IMR-90 (cell line): ENCODE measurements at regions not wholly inside any gene's neighbourhood (a gene's known extent, or its start where the extent isn't known, plus 50 kb on each side); places are given as distances from the start of the nearest gene placed in this dataset.

Experiments used
- ATAC-seq: fragments of 200-7000 bp; cut with Tn5 transposase; 2 replicates; pipeline ENCODE4 v1.9.1; 2020; ENCODE audit warnings: low read depth, mild to moderate bottlenecking, moderate library complexity
- BruUV-seq: library from RNA; stranded (reverse); fragments of 400-500 nt; replicated peaks from 2 replicates; lab custom pipeline; 2021; lab: Mats Ljungman, UMichigan
- CTCF ChIA-PET: fragments of 300-600 bp; formaldehyde crosslinking; extraction: SDS; loops from one replicate; lab custom pipeline; 2021; ENCODE audit warnings: antibody characterized with exemption; lab: Yijun Ruan, JAX
- POLR2A ChIA-PET: fragments of 300-600 bp; sonication (Branson Sonifier 250); formaldehyde crosslinking; loops from one replicate; lab custom pipeline; 2022; ENCODE audit warnings: antibody characterized with exemption; ENCODE audit not compliant: unreplicated experiment; lab: Charles Lee
- DNase-seq: peaks from one replicate; pipeline ENCODE4 v3.0.0; 2013
- H2AFZ ChIP-seq: replicated peaks from 2 replicates; pipeline ENCODE3; 2013; ENCODE audit warnings: low read length, mild to moderate bottlenecking; ENCODE audit not compliant: poor library complexity
- H2AK5ac ChIP-seq: 2 replicates; pipeline ENCODE4 v1.6.1; 2013; ENCODE audit warnings: low read depth, low read length, inconsistent platforms
- H2AK9ac ChIP-seq: replicated peaks from 2 replicates; pipeline ENCODE3; 2013; ENCODE audit warnings: mild to moderate bottlenecking, low read depth, low read length, moderate library complexity; ENCODE audit not compliant: poor library complexity
- H2BK120ac ChIP-seq: 2 replicates; pipeline ENCODE4 v1.6.1; 2013; ENCODE audit warnings: low read depth, low read length, inconsistent platforms
- H2BK15ac ChIP-seq: 3 replicates; pipeline ENCODE4 v1.6.1; 2013; ENCODE audit warnings: low read depth, low read length, inconsistent platforms
- H2BK20ac ChIP-seq: 2 replicates; pipeline ENCODE4 v1.6.1; 2013; ENCODE audit warnings: low read depth, mild to moderate bottlenecking, inconsistent platforms, low read length, moderate library complexity
- H2BK5ac ChIP-seq: 2 replicates; pipeline ENCODE4 v1.6.1; 2013; ENCODE audit warnings: mild to moderate bottlenecking, low read depth, low read length, inconsistent platforms; ENCODE audit not compliant: poor library complexity, severe bottlenecking
- H3K14ac ChIP-seq: replicated peaks from 2 replicates; pipeline ENCODE4 v1.6.1; 2013; ENCODE audit warnings: low read depth, low read length, inconsistent platforms
- H3K18ac ChIP-seq: 2 replicates; pipeline ENCODE4 v1.6.1; 2013; ENCODE audit warnings: low read depth, low read length, control low read depth
- H3K23ac ChIP-seq: 2 replicates; pipeline ENCODE4 v1.6.1; 2013; ENCODE audit warnings: low read depth, low read length, inconsistent platforms
- H3K27ac ChIP-seq: 2 replicates; pipeline ENCODE4 v1.5.1; 2013; ENCODE audit warnings: mild to moderate bottlenecking, control low read depth, low read length; ENCODE audit not compliant: insufficient read depth
- H3K27me3 ChIP-seq: 2 replicates; pipeline ENCODE4 v1.6.1; 2013; ENCODE audit warnings: low read length; ENCODE audit not compliant: control insufficient read depth, insufficient read depth
- H3K36me3 ChIP-seq: 2 replicates; pipeline ENCODE4 v1.6.1; 2013; ENCODE audit warnings: low read length, mixed read lengths; ENCODE audit not compliant: control insufficient read depth, insufficient read depth
- H3K4ac ChIP-seq: 2 replicates; pipeline ENCODE4 v1.6.1; 2013; ENCODE audit warnings: low read depth, low read length, inconsistent platforms
- H3K4me1 ChIP-seq: 2 replicates; pipeline ENCODE4 v1.6.1; 2013; ENCODE audit warnings: low read length, mixed read lengths; ENCODE audit not compliant: control insufficient read depth, insufficient read depth
- H3K4me2 ChIP-seq: 2 replicates; pipeline ENCODE4 v1.6.1; 2013; ENCODE audit warnings: low read depth, mild to moderate bottlenecking, control low read depth, low read length, moderate library complexity
- H3K4me3 ChIP-seq: 2 replicates; pipeline ENCODE4 v1.5.1; 2013; ENCODE audit warnings: low read depth, mild to moderate bottlenecking, control low read depth, low read length, moderate library complexity; ENCODE audit not compliant: insufficient read depth
- H3K56ac ChIP-seq: 2 replicates; pipeline ENCODE4 v1.6.1; 2013; ENCODE audit warnings: low read length, inconsistent platforms; ENCODE audit not compliant: insufficient read depth; ENCODE audit errors: extremely low read depth
- H3K79me1 ChIP-seq, 2 experiments: 2 replicates each; pipeline ENCODE4 v1.6.1; 2013; ENCODE audit warnings: low read length in 2 of 2, inconsistent platforms in 1 of 2, low read depth in 1 of 2
- H3K9ac ChIP-seq: 2 replicates; pipeline ENCODE4 v1.6.1; 2013; ENCODE audit warnings: low read depth, low read length, control low read depth
- H3K9me1 ChIP-seq: 2 replicates; pipeline ENCODE4 v1.6.1; 2013; ENCODE audit warnings: low read length, inconsistent platforms; ENCODE audit not compliant: insufficient read depth
- H3K9me3 ChIP-seq: 2 replicates; pipeline ENCODE4 v1.6.1; 2013; ENCODE audit warnings: low read length; ENCODE audit not compliant: control insufficient read depth, insufficient read depth
- H4K20me1 ChIP-seq: 2 replicates; pipeline ENCODE4 v1.6.1; 2013; ENCODE audit warnings: low read length, inconsistent platforms; ENCODE audit not compliant: insufficient read depth
- H4K5ac ChIP-seq: 2 replicates; pipeline ENCODE4 v1.6.1; 2013; ENCODE audit warnings: mild to moderate bottlenecking, low read depth, low read length, control low read depth
- H4K8ac ChIP-seq, 2 experiments: 2 replicates each; pipeline ENCODE4 v1.6.1; 2013; ENCODE audit warnings: low read depth in 2 of 2, low read length in 2 of 2, control low read depth in 1 of 2, inconsistent platforms in 1 of 2
- H4K91ac ChIP-seq: 2 replicates; pipeline ENCODE4 v1.6.1; 2013; ENCODE audit warnings: low read depth, low read length, inconsistent platforms; ENCODE audit not compliant: insufficient read depth
- BHLHE40 ChIP-seq: fragments of 150-350 bp; IDR thresholded peaks from 2 replicates; pipeline ENCODE4 v1.6.1; 2016; ENCODE audit warnings: mild to moderate bottlenecking, low read depth, low read length
- RAD21 ChIP-seq: IDR thresholded peaks from 2 replicates; pipeline ENCODE4 v1.6.1; 2012; ENCODE audit warnings: low read length, improper control_type of control experiment
- RFX5 ChIP-seq: IDR thresholded peaks from 2 replicates; pipeline ENCODE4 v1.8.0; 2012; ENCODE audit warnings: low read depth, mild to moderate bottlenecking, low read length, moderate library complexity
- dilution Hi-C: fragments of 300-500 bp; cut with HindIII; formaldehyde crosslinking; loops from one replicate; pipeline ENCODE4 v1.14.3; 2018; ENCODE audit warnings: low sequenced_read_pairs; ENCODE audit not compliant: unreplicated experiment
- in situ Hi-C: fragments of 300-500 bp; cut with MboI; formaldehyde crosslinking; loops from 3 replicates; pipeline ENCODE4 v1.14.3; 2019; ENCODE audit warnings: low sequenced_read_pairs, inconsistent platforms, mixed read lengths
- intact Hi-C: fragments of 100-400 bp; cut with micrococcal nuclease; formaldehyde crosslinking; loops from 2 replicates; pipeline ENCODE4 v1.10.0; 2022
- TF ChIP-seq, protein P1 (sequence below): conservative IDR thresholded peaks from 2 replicates; pipeline ENCODE4 v1.5.1; 2012; ENCODE audit warnings: mild to moderate bottlenecking, low read depth, low read length, improper control_type of control experiment

DNA sequence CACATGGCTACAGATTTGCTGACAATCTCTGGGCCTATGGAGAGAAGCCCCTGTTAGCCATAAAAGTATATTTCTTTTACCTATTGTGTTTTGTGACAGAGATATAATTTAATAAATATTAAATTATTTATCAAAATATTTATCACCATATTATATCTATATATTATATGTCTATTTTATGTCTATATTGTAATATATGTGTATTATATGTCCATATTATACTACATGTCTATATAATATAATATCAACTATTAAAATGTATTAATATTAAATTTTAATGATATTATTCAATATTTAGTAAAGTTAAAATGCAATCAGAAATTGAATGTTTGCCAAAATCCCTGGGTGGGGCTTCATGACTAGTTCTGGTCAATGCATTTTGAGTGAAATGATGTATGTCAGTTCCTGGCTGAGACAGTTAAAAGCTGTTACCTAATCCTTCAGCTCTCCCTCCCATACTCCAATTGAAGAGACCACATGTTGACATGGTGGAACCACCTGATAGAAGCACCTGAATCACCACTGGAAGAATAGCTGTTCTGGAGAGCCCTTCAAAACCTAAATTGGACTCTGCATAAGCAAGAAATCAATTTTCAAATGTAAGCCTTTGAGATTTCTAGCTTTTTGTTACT, 357.3 kb upstream of the DDHD1 start:
- peak overlapping the region; percentile 56 for H3K9ac ChIP-seq
- peak overlapping the region; percentile 83 for H2BK5ac ChIP-seq
- peaks cover 18% of the 10 kb centered on the region for H3K4me1 ChIP-seq
- no peaks in the 10 kb centered on the region for H3K9me3 ChIP-seq
- peak overlapping the region; percentile 88 to 99 for H4K8ac ChIP-seq
- dilution Hi-C loops (no loop called here), intact Hi-C loops (no loop called here), in situ Hi-C loops (no loop called here)
- no peaks in the 10 kb centered on the region for H3K79me1 ChIP-seq
- no peak overlapping the region for H3K4me3 ChIP-seq
- peak overlapping the region; percentile 96 for H2BK120ac ChIP-seq
- H3K36me3 ChIP-seq: no peaks in the 10 kb centered on the region
- H3K27ac ChIP-seq: peak overlapping the region; percentile 92
- H2AK9ac ChIP-seq: no peak overlapping the region
- H3K56ac ChIP-seq: peak overlapping the region; percentile 81; the same call in 1 of the 2 replicates
- peak overlapping the region; percentile 97 for H3K4ac ChIP-seq
- H2AFZ ChIP-seq: no peak overlapping the region
- H3K27me3 ChIP-seq: no peaks in the 10 kb centered on the region
- ATAC-seq (no peak), DNase-seq (no peak)
- ChIA-PET POLR2A (no interaction called here), CTCF (no interaction called here)
- H2BK15ac ChIP-seq: peak overlapping the region; percentile 99
- no peaks in the 10 kb centered on the region for H4K20me1 ChIP-seq
- peak overlapping the region; percentile 99 for H2BK20ac ChIP-seq
- H4K5ac ChIP-seq: peak overlapping the region; percentile 71
- BruUV-seq: no TSS peak
- H3K23ac ChIP-seq: peak overlapping the region; percentile 90; the same call in 1 of the 2 replicates
- no peak for TF ChIP-seq BHLHE40
- TF ChIP-seq RAD21: no peak
- TF ChIP-seq, protein P1, sequence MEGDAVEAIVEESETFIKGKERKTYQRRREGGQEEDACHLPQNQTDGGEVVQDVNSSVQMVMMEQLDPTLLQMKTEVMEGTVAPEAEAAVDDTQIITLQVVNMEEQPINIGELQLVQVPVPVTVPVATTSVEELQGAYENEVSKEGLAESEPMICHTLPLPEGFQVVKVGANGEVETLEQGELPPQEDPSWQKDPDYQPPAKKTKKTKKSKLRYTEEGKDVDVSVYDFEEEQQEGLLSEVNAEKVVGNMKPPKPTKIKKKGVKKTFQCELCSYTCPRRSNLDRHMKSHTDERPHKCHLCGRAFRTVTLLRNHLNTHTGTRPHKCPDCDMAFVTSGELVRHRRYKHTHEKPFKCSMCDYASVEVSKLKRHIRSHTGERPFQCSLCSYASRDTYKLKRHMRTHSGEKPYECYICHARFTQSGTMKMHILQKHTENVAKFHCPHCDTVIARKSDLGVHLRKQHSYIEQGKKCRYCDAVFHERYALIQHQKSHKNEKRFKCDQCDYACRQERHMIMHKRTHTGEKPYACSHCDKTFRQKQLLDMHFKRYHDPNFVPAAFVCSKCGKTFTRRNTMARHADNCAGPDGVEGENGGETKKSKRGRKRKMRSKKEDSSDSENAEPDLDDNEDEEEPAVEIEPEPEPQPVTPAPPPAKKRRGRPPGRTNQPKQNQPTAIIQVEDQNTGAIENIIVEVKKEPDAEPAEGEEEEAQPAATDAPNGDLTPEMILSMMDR: no peak
- TF ChIP-seq RFX5: no peak
- peak overlapping the region; percentile 100 for H4K91ac ChIP-seq
- H2AK5ac ChIP-seq: peak overlapping the region; percentile 97
- peaks cover 21% of the 10 kb centered on the region for H3K9me1 ChIP-seq
- H3K14ac ChIP-seq: peak overlapping the region; percentile 99
- peak overlapping the region; percentile 88 for H3K18ac ChIP-seq
- H3K4me2 ChIP-seq: no peak overlapping the region
